ENCODE measurements at regions not wholly inside any gene's neighbourhood (a gene's known extent, or its start where the extent isn't known, plus 50 kb on each side); places are given as distances from the start of the nearest gene placed in this dataset.

DNA sequence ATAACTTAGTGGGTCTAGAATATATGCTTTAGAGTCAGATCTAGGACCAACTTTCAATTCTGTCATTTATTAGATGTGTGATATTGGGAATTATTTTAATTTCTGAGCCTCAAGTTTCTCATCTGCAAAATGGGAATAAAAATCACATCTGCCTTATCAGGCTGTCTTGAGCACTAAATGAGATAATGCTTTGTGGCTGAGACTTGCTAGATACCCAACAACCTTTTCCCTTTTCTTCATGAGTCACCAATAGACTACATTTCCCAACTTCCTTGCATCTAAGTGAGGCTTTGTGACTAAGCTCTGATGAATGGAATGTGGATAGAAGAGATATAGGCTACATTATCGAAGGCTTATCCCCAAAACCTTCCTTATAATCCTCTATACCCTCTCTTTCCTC is 220.7 kb upstream of the SESN3 start:
- Histone ChIP-seq H2AFZ (ENCODE audit: low read depth) (no peak overlapping the region), H3K9ac (no peak overlapping the region), H3K27ac (no peak overlapping the region), H3K36me3 (ENCODE audit: insufficient read depth) (no peaks in the 10 kb centered on the region), H4K20me1 (ENCODE audit: insufficient read depth) (no peaks in the 10 kb centered on the region), H3K79me2 (ENCODE audit: insufficient read depth, low read depth) (no peaks in the 10 kb centered on the region), H3K4me3 (IDR thresholded peaks at IDR 0.05; ENCODE audit: insufficient read depth, low read depth, low read length) (no peak overlapping the region), H3K27me3 (ENCODE audit: insufficient read depth, low read depth) (no peaks in the 10 kb centered on the region), H3K4me1 (ENCODE audit: low read depth, poor library complexity, severe bottlenecking) (no peaks in the 10 kb centered on the region), H3K4me2 (no peak overlapping the region)
- TF ChIP-seq, protein P1, sequence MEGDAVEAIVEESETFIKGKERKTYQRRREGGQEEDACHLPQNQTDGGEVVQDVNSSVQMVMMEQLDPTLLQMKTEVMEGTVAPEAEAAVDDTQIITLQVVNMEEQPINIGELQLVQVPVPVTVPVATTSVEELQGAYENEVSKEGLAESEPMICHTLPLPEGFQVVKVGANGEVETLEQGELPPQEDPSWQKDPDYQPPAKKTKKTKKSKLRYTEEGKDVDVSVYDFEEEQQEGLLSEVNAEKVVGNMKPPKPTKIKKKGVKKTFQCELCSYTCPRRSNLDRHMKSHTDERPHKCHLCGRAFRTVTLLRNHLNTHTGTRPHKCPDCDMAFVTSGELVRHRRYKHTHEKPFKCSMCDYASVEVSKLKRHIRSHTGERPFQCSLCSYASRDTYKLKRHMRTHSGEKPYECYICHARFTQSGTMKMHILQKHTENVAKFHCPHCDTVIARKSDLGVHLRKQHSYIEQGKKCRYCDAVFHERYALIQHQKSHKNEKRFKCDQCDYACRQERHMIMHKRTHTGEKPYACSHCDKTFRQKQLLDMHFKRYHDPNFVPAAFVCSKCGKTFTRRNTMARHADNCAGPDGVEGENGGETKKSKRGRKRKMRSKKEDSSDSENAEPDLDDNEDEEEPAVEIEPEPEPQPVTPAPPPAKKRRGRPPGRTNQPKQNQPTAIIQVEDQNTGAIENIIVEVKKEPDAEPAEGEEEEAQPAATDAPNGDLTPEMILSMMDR (conservative IDR thresholded peaks at IDR 0.05; ENCODE audit: low read depth, low read length): no peak

- Histone ChIP-seq H3K4me3 (IDR thresholded peaks at IDR 0.05; ENCODE audit: insufficient read depth, low read depth, low read length) (no peak overlapping the region), H3K27ac (no peak overlapping the region), H3K4me2 (no peak overlapping the region), H3K27me3 (ENCODE audit: insufficient read depth, low read depth) (no peaks in the 10 kb centered on the region), H3K36me3 (ENCODE audit: insufficient read depth) (no peaks in the 10 kb centered on the region), H3K4me1 (ENCODE audit: low read depth, poor library complexity, severe bottlenecking) (no peaks in the 10 kb centered on the region), H4K20me1 (ENCODE audit: insufficient read depth) (no peaks in the 10 kb centered on the region), H2AFZ (ENCODE audit: low read depth) (no peak overlapping the region), H3K79me2 (ENCODE audit: insufficient read depth, low read depth) (no peaks in the 10 kb centered on the region), H3K9ac (no peak overlapping the region)
- TF ChIP-seq, protein P1 (conservative IDR thresholded peaks at IDR 0.05; ENCODE audit: low read depth, low read length): no peak
Observed at GRCh38 chr11:95451261-95451660, 220.3 kb upstream of the SESN3 start.

GRCh38 chr11:95450547-95451123 is 219.6 kb upstream of the SESN3 start:
- Histone ChIP-seq H3K4me3 (IDR thresholded peaks at IDR 0.05; ENCODE audit: insufficient read depth, low read depth, low read length) (no peak overlapping the region), H4K20me1 (ENCODE audit: insufficient read depth) (no peaks in the 10 kb centered on the region), H3K79me2 (ENCODE audit: insufficient read depth, low read depth) (no peaks in the 10 kb centered on the region), H3K4me1 (ENCODE audit: low read depth, poor library complexity, severe bottlenecking) (no peaks in the 10 kb centered on the region), H3K27ac (no peak overlapping the region), H3K9ac (no peak overlapping the region), H3K27me3 (ENCODE audit: insufficient read depth, low read depth) (no peaks in the 10 kb centered on the region), H2AFZ (ENCODE audit: low read depth) (no peak overlapping the region), H3K4me2 (no peak overlapping the region), H3K36me3 (ENCODE audit: insufficient read depth) (no peaks in the 10 kb centered on the region)
- TF ChIP-seq, protein P1 (conservative IDR thresholded peaks at IDR 0.05; ENCODE audit: low read depth, low read length): no peak

- no peaks in the 10 kb centered on the region for H3K27me3 ChIP-seq (ENCODE audit: insufficient read depth, low read depth)
- TF ChIP-seq, protein P1 (conservative IDR thresholded peaks at IDR 0.05; ENCODE audit: low read depth, low read length): no peak
- H3K27ac ChIP-seq: no peak overlapping the region
- no peaks in the 10 kb centered on the region for H3K36me3 ChIP-seq (ENCODE audit: insufficient read depth)
- no peak overlapping the region for H2AFZ ChIP-seq (ENCODE audit: low read depth)
- no peak overlapping the region for H3K9ac ChIP-seq
- no peaks in the 10 kb centered on the region for H3K79me2 ChIP-seq (ENCODE audit: insufficient read depth, low read depth)
- no peak overlapping the region for H3K4me2 ChIP-seq
- peaks cover 20% of the 10 kb centered on the region for H3K4me1 ChIP-seq (ENCODE audit: low read depth, poor library complexity, severe bottlenecking)
- H3K4me3 ChIP-seq (IDR thresholded peaks at IDR 0.05; ENCODE audit: insufficient read depth, low read depth, low read length): no peak overlapping the region
- H4K20me1 ChIP-seq (ENCODE audit: insufficient read depth): no peaks in the 10 kb centered on the region
Observed at GRCh38 chr11:95445746-95446333, 214.8 kb upstream of the SESN3 start.
